Ishikawa (cell line): ENCODE measurements at regions not wholly inside any gene's neighbourhood (a gene's known extent, or its start where the extent isn't known, plus 50 kb on each side); places are given as distances from the start of the nearest gene placed in this dataset.
A peak's percentile ranks its signal among the peaks of the same experiment; 100 is the strongest.

Experiments
- CEBPB ChIP-seq: IDR thresholded peaks from 2 replicates; pipeline ENCODE4 v1.6.1; 2012
- CREB1 ChIP-seq: IDR thresholded peaks from 2 replicates; pipeline ENCODE4 v1.6.1; 2012; ENCODE audit warnings: low read depth
- EGR1 ChIP-seq: IDR thresholded peaks from 2 replicates; pipeline ENCODE4 v1.6.1; 2012
- EP300 ChIP-seq: IDR thresholded peaks from 2 replicates; pipeline ENCODE4 v1.6.1; 2012; ENCODE audit warnings: borderline replicate concordance
- FOXM1 ChIP-seq: IDR thresholded peaks from 2 replicates; pipeline ENCODE4 v1.6.1; 2012; ENCODE audit warnings: low read depth, borderline replicate concordance
- NFIC ChIP-seq: IDR thresholded peaks from 2 replicates; pipeline ENCODE4 v1.6.1; 2012
- TAF1 ChIP-seq: IDR thresholded peaks from 2 replicates; pipeline ENCODE4 v1.6.1; 2012; ENCODE audit warnings: low read depth, mild to moderate bottlenecking
- TCF12 ChIP-seq: IDR thresholded peaks from 2 replicates; pipeline ENCODE4 v1.6.1; 2012; ENCODE audit warnings: low read depth
- TEAD4 ChIP-seq: IDR thresholded peaks from 2 replicates; pipeline ENCODE4 v1.6.1; 2012
- ZBTB7A ChIP-seq: IDR thresholded peaks from 2 replicates; pipeline ENCODE4 v1.6.1; 2012; ENCODE audit warnings: low read depth
- TF ChIP-seq, protein P1 (sequence below): IDR thresholded peaks from 2 replicates; pipeline ENCODE4 v1.6.1; 2012
- TF ChIP-seq, protein P2 (sequence below): IDR thresholded peaks from 2 replicates; pipeline ENCODE4 v1.6.1; 2012
- TF ChIP-seq, protein P3 (sequence below): IDR thresholded peaks from 2 replicates; pipeline ENCODE4 v1.6.1; 2012; ENCODE audit warnings: low read depth, mild to moderate bottlenecking

DNA sequence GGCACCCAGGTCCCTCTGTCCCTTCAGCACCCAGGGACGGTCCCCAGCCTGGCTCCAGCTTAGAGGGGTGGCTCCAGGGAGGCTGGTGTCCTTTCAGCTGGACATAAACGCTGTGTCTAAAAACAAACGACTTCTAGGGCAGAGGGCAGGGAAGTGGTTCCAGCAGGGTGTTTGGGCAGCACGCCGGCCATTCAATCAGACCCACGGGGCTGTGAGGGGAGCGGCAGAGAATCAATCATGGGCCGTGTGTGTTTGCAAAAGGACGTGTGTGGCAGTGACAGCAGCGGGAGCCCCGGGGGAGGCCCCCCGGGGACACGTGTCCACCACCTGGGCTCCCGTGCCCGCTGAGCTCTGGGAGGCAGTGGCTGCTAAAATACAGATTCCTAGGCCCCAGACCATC is 127.7 kb downstream of the MN1 start:
- no peak for TF ChIP-seq EP300
- no peak for TF ChIP-seq TEAD4
- TF ChIP-seq, protein P1, sequence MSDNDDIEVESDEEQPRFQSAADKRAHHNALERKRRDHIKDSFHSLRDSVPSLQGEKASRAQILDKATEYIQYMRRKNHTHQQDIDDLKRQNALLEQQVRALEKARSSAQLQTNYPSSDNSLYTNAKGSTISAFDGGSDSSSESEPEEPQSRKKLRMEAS, result no peak
- TF ChIP-seq FOXM1, result no peak
- TF ChIP-seq, protein P2, sequence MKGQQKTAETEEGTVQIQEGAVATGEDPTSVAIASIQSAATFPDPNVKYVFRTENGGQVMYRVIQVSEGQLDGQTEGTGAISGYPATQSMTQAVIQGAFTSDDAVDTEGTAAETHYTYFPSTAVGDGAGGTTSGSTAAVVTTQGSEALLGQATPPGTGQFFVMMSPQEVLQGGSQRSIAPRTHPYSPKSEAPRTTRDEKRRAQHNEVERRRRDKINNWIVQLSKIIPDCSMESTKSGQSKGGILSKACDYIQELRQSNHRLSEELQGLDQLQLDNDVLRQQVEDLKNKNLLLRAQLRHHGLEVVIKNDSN, result no peak
- no peak for TF ChIP-seq TCF12
- TF ChIP-seq CEBPB, result no peak

DNA sequence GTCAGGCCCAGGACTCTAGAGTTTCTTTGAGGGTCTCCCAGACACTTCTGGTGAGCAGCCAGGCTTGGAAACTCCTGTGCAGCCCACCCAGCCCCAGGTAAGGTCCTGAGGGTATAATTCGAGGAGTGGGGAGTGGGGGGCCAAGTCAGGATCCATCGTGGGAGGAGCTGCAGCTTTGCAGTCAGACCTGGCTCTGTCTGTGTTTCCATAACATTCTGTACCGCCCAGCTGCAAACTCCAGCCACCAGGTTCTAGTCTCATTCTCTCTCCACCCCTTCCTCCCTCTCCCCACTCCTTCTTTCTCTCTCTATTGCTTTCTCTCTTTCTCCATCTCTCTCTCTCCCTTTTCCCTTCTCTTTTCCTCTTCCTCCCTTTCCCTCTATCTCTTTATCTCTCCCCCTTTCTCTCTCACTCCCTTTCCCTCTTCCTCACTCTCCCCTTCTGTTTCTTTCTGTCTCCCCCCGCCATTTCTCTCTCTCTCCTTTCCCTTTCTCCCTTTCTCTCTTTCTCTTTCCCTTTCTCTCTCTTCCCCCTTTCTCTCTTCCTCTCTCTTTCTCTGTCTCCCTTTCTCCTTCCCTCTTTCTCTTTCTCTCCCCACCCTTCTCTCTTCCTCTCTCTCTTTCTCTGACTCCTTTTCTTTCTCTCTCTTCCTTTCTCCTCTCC is 127.2 kb downstream of the MN1 start:
- TF ChIP-seq TEAD4, result no peak
- TF ChIP-seq EP300, result no peak
- TF ChIP-seq, protein P3, sequence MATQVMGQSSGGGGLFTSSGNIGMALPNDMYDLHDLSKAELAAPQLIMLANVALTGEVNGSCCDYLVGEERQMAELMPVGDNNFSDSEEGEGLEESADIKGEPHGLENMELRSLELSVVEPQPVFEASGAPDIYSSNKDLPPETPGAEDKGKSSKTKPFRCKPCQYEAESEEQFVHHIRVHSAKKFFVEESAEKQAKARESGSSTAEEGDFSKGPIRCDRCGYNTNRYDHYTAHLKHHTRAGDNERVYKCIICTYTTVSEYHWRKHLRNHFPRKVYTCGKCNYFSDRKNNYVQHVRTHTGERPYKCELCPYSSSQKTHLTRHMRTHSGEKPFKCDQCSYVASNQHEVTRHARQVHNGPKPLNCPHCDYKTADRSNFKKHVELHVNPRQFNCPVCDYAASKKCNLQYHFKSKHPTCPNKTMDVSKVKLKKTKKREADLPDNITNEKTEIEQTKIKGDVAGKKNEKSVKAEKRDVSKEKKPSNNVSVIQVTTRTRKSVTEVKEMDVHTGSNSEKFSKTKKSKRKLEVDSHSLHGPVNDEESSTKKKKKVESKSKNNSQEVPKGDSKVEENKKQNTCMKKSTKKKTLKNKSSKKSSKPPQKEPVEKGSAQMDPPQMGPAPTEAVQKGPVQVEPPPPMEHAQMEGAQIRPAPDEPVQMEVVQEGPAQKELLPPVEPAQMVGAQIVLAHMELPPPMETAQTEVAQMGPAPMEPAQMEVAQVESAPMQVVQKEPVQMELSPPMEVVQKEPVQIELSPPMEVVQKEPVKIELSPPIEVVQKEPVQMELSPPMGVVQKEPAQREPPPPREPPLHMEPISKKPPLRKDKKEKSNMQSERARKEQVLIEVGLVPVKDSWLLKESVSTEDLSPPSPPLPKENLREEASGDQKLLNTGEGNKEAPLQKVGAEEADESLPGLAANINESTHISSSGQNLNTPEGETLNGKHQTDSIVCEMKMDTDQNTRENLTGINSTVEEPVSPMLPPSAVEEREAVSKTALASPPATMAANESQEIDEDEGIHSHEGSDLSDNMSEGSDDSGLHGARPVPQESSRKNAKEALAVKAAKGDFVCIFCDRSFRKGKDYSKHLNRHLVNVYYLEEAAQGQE, result no peak
- TF ChIP-seq TAF1, result no peak
- no peak for TF ChIP-seq NFIC
- TF ChIP-seq, protein P1, result no peak
- TF ChIP-seq CREB1, result no peak
- TF ChIP-seq, protein P2, result no peak
- TF ChIP-seq EGR1, result no peak
- TF ChIP-seq FOXM1, result no peak
- no peak for TF ChIP-seq TCF12
- TF ChIP-seq CEBPB, result no peak

DNA sequence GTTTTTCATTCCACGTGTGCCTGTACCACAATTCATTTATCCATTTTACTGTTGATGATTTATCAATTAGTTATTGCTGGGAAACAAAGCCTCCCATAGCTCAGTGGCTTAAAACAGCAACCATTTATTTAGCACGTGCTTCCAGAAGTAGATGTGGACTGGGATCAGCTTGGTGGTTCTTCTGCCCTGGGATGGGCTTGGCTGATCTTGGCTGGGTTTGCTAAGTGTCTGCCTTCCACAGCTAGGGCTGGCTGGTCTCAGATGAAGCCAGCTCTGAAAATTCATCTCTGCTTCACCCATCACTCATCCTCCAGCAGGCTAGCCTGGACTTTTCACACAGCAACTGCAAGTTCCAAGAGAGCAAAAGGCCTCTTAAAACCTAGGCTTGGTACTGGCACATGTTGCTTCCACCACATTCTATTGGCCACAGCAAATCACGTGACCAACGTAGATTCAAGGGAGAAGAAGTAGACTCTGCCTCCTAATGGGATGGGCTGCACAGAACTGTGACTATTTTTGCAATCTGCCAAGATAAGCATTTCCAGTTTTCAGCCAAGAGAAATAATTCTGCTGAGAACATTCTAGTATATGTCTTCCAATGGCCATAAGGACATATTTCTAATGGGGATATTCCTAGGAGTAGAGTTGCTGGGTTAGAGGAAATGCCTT is 124.9 kb downstream of the MN1 start:
- TF ChIP-seq, protein P2, result peak; percentile 11; the same call in 1 of the 2 replicates
- TF ChIP-seq, protein P3, result no peak

DNA sequence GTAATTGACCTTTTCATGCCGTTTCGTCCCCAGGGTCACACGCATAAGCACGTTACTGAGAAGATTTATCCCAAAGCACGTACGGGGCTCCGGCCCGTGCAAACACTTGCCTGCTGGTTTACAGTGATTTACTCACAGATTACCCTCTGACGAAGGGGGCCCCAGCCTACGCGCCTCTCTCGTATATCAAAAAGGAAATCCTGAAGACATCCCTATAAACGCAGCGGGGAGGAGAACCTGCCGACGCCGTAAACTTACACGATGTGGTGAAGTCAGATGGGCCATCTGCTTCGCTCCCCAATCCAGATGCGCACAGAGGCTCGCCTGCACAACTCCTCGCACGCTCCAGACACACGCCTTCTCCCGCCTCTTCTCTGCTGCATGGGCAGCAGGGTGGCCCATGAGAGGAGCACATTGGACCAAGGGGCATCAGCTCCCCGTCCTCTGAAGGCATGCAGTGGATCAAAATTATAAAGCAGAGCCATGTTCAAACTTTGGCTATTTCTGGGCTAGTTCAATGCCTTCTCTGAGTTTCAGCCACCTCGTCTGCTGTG is 123.6 kb downstream of the MN1 start:
- TF ChIP-seq CEBPB (no peak), CREB1 (no peak)

DNA sequence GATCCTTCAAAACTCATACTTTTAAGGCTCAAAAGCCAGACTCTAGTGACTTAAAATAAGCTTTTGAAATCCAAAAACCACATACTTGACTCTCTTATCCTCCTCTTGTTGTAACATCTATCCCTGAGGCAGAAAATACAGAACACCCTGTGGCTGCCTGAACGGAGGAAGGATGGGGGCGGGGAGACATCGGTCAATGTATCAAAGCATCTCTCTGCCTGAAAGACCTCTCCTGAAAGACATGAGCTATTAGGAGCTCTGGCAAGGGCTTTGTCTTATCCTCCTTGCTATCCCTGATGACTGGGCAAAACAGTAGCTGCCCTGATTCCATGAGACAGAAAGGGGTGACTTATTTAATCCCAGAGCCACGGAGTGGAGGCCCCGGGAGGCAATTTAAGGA is 122.4 kb downstream of the MN1 start:
- no peak for TF ChIP-seq TCF12
- TF ChIP-seq CEBPB, result no peak
- TF ChIP-seq TEAD4, result no peak
- TF ChIP-seq, protein P3, result no peak
- no peak for TF ChIP-seq CREB1
- no peak for TF ChIP-seq ZBTB7A
- TF ChIP-seq TAF1, result no peak
